Small intestine (tissue), 7 donors: ENCODE measurements at regions not wholly inside any gene's neighbourhood (a gene's known extent, or its start where the extent isn't known, plus 50 kb on each side); places are given as distances from the start of the nearest gene placed in this dataset.

ENCODE experiments used
- DNase-seq, 2 donors: peaks; one replicate each; pipeline versions ENCODE4 v3.0.0 to v3.0.0-alpha.2; 2013
- FAIRE-seq: peaks from 2 replicates; lab custom pipeline; 2012; peaks lifted over from hg19 to GRCh38; lab: Jason Lieb, UNC
- H3K27ac ChIP-seq, 3 donors: one replicate each; pipeline ENCODE4 v1.5.1; 2013; ENCODE audit warnings: low read length in 2 of 3, mild to moderate bottlenecking in 2 of 3, control low read depth in 1 of 3, inconsistent platforms in 1 of 3, low read depth in 1 of 3, moderate library complexity in 1 of 3
- H3K27me3 ChIP-seq, 3 donors: one replicate each; pipeline ENCODE4 v1.6.1; 2013; ENCODE audit warnings: low read length in 3 of 3, inconsistent platforms in 1 of 3; ENCODE audit not compliant: control insufficient read depth in 3 of 3, insufficient read depth in 3 of 3
- H3K36me3 ChIP-seq, 3 donors: one replicate each; pipeline ENCODE4 v1.6.1; 2013; ENCODE audit warnings: low read length in 3 of 3, inconsistent platforms in 1 of 3, low read depth in 1 of 3, mild to moderate bottlenecking in 1 of 3, moderate library complexity in 1 of 3; ENCODE audit not compliant: control insufficient read depth in 3 of 3, insufficient read depth in 2 of 3
- H3K4me1 ChIP-seq, 3 donors: one replicate each; pipeline ENCODE4 v1.6.1; 2013; ENCODE audit warnings: low read length in 2 of 3, inconsistent platforms in 1 of 3, low read depth in 1 of 3, mild to moderate bottlenecking in 1 of 3, moderate library complexity in 1 of 3; ENCODE audit not compliant: control insufficient read depth in 3 of 3, insufficient read depth in 2 of 3
- H3K4me3 ChIP-seq, 3 donors: one replicate each; pipeline ENCODE4 v1.5.1; 2013; ENCODE audit warnings: low read length in 3 of 3, control low read depth in 1 of 3, inconsistent platforms in 1 of 3, low read depth in 1 of 3, mild to moderate bottlenecking in 1 of 3, moderate library complexity in 1 of 3
- H3K9me3 ChIP-seq, 2 donors: one replicate each; pipeline ENCODE4 v1.6.1; 2013; ENCODE audit warnings: low read depth in 1 of 2, low read length in 1 of 2; ENCODE audit not compliant: control insufficient read depth in 2 of 2, insufficient read depth in 1 of 2
- WGBS, 3 donors: extraction: QIAGEN DNeasy Blood & Tissue Kit; methylation state at CpG; one replicate each; pipeline ENCODE4 v1.1.7; 2013; 5-methylcytosine and 5-hydroxymethylcytosine counted together
- donor health status: healthy with polysubstance abuse.
- donor health status: control.
- donor health status: control.
- donor health status: Bipolar disorder and iron deficiency.
- donor health status: healthy.

DNA sequence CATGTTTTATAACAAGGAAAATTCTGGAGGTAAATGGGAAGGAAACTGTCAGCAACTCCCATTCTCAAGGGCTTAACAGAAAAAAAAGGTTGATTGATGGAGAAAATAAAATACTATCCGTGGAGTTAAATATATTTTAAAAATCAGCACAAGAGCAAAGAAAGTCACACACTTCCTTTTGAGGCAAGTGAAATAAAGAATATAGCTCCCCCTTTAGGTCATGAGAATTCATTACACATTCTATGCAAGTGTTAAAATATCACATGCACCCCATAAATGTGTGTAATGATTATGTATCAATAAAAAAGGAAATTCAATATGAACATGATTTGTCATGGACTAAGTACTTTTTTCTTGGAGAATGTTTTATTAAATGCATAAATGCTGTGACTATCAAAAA, 349.2 kb downstream of the TPBG start:
- FAIRE-seq (no peak), DNase-seq (peak in 1 of 2 donors; percentile 7)
- Histone ChIP-seq H3K4me3 (no peak overlapping the region), H3K9me3 (peaks cover 0 to 13% of the 10 kb centered on the region in 2 donors), H3K27me3 (no peaks in the 10 kb centered on the region), H3K4me1 (no peaks in the 10 kb centered on the region), H3K27ac (no peak overlapping the region), H3K36me3 (no peaks in the 10 kb centered on the region)
- WGBS, 3 donors = 39 to 62% (median 49%) methylated on average over 1 of the region's 1 CpG

GRCh38 chr6:82720992-82721391, 344.6 kb downstream of the UBE3D start:
- FAIRE-seq = no peak
- no peak overlapping the region for H3K4me3 ChIP-seq
- no peaks in the 10 kb centered on the region for H3K27me3 ChIP-seq
- no peaks in the 10 kb centered on the region for H3K4me1 ChIP-seq
- no peaks in the 10 kb centered on the region for H3K36me3 ChIP-seq
- H3K9me3 ChIP-seq = peaks cover 0 to 3% of the 10 kb centered on the region in 2 donors
- WGBS, 3 donors = 52 to 73% (median 65%) methylated on average over 4 of the region's 4 CpGs
- no peak overlapping the region for H3K27ac ChIP-seq
- DNase-seq = no peak

GRCh38 chr6:82735790-82736189, 329.9 kb downstream of the UBE3D start:
- Histone ChIP-seq H3K4me3 (no peak overlapping the region), H3K27me3 (no peaks in the 10 kb centered on the region), H3K4me1 (no peaks in the 10 kb centered on the region), H3K9me3 (no peaks in the 10 kb centered on the region), H3K36me3 (no peaks in the 10 kb centered on the region), H3K27ac (no peak overlapping the region)
- DNase-seq = no peak
- no peak for FAIRE-seq
- WGBS, 3 donors = 69 to 71% (median 69%) methylated on average over 4 of the region's 4 CpGs

- WGBS, 3 donors = 91 to 96% (median 93%) methylated on average over 1 of the region's 1 CpG
- Histone ChIP-seq H3K36me3 (no peaks in the 10 kb centered on the region), H3K4me3 (no peak overlapping the region), H3K27ac (no peak overlapping the region), H3K27me3 (no peaks in the 10 kb centered on the region), H3K9me3 (no peaks in the 10 kb centered on the region), H3K4me1 (no peaks in the 10 kb centered on the region)
- FAIRE-seq (no peak), DNase-seq (no peak)
Observed at GRCh38 chr6:82737965-82738364, 327.7 kb downstream of the UBE3D start.

DNA sequence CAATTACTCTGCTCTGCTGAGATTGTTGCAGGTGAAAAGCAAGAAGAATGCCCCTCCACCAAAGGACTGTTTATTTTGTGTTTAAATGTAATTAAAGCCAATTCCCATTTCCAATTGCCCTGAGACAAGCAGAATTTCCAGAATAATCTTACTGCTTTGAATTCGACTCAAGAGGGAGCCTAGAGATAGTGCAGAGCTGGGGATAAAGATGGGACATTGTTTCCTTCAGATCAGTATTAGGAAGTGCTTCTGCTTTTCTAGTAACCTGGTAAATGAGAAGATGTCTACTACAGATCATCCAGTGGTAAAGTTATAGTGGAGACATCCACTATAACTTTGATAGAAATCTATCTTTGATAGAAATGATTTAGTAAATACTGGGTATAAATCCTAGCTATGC, 326.9 kb downstream of the UBE3D start:
- DNase-seq = no peak
- Histone ChIP-seq H3K4me1 (no peaks in the 10 kb centered on the region), H3K36me3 (no peaks in the 10 kb centered on the region), H3K4me3 (no peak overlapping the region), H3K9me3 (no peaks in the 10 kb centered on the region), H3K27ac (no peak overlapping the region), H3K27me3 (no peaks in the 10 kb centered on the region)
- no peak for FAIRE-seq
- 0 to 28% (median 10%) methylated on average over 1 of the region's 1 CpG for WGBS, 3 donors

- no peak overlapping the region for H3K4me3 ChIP-seq
- H3K36me3 ChIP-seq = no peaks in the 10 kb centered on the region
- DNase-seq = no peak
- H3K27me3 ChIP-seq = no peaks in the 10 kb centered on the region
- 4 to 7% (median 6%) methylated on average over 1 of the region's 1 CpG for WGBS, 3 donors
- H3K4me1 ChIP-seq = no peaks in the 10 kb centered on the region
- no peak for FAIRE-seq
- no peak overlapping the region for H3K27ac ChIP-seq
- H3K9me3 ChIP-seq = no peaks in the 10 kb centered on the region
Observed at GRCh38 chr6:82739303-82739702, 326.3 kb downstream of the UBE3D start.

DNA sequence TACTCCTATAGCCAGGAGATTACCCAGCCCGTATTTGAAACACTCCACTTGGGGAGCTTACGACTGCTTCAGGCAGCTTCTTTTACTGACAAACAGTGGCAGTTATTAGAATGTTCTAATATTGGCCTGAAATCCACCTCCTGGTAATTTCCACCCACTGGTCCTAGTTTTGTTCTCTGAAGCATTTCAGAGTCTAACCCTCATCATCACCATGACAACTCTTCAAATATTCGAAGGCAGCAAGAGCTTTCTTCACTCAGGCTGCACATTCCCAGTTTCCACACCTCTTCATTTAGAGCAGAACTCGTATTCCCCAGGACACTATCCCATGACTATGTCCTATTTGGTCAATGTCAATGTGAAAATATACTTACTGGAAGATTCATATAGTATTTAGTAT, 325.6 kb downstream of the UBE3D start:
- DNase-seq = no peak
- H3K27ac ChIP-seq = no peak overlapping the region
- 55 to 65% (median 61%) methylated on average over 4 of the region's 4 CpGs for WGBS, 3 donors

GRCh38 chr6:82741325-82741995, 324.2 kb downstream of the UBE3D start:
- Histone ChIP-seq H3K4me1 (no peaks in the 10 kb centered on the region), H3K27ac (no peak overlapping the region), H3K9me3 (no peaks in the 10 kb centered on the region), H3K4me3 (no peak overlapping the region), H3K27me3 (no peaks in the 10 kb centered on the region), H3K36me3 (no peaks in the 10 kb centered on the region)
- DNase-seq (no peak), FAIRE-seq (no peak)
- WGBS, 3 donors = 76 to 94% (median 80%) methylated on average over 1 of the region's 1 CpG

More for the DNA sequence above, 325.6 kb downstream of the UBE3D start:
- FAIRE-seq = no peak
- no peaks in the 10 kb centered on the region for H3K4me1 ChIP-seq
- H3K9me3 ChIP-seq = no peaks in the 10 kb centered on the region
- H3K27me3 ChIP-seq = no peaks in the 10 kb centered on the region
- H3K36me3 ChIP-seq = no peaks in the 10 kb centered on the region
- H3K4me3 ChIP-seq = no peak overlapping the region

- H3K27me3 ChIP-seq = no peaks in the 10 kb centered on the region
- no peaks in the 10 kb centered on the region for H3K36me3 ChIP-seq
- WGBS, 3 donors = 68 to 73% (median 70%) methylated on average over 3 of the region's 3 CpGs
- no peaks in the 10 kb centered on the region for H3K9me3 ChIP-seq
- H3K27ac ChIP-seq = no peak overlapping the region
- no peak overlapping the region for H3K4me3 ChIP-seq
- no peaks in the 10 kb centered on the region for H3K4me1 ChIP-seq
- DNase-seq = no peak
- no peak for FAIRE-seq
Observed at GRCh38 chr6:82741996-82742385, 323.6 kb downstream of the UBE3D start.
